ENCODE measurements at regions not wholly inside any gene's neighbourhood (a gene's known extent, or its start where the extent isn't known, plus 50 kb on each side); places are given as distances from the start of the nearest gene placed in this dataset.

GRCh38 chr18:11533942-11534496 is 75.4 kb upstream of the SLC35G4 start:
- no peak overlapping the region for H3K27ac Mint-ChIP-seq
- no peaks in the 10 kb centered on the region for H3K4me1 Mint-ChIP-seq (ENCODE audit: low read depth)
- no peak for DNase-seq
- H3K4me3 Mint-ChIP-seq, result no peak overlapping the region
- no peak for TF ChIP-seq CTCF (IDR thresholded peaks at IDR 0.05)
- H3K36me3 Mint-ChIP-seq (ENCODE audit: low read depth), result no peaks in the 10 kb centered on the region; the same call in 1 of the 2 replicates
- H3K27me3 Mint-ChIP-seq (ENCODE audit: insufficient read depth), result peaks cover 8% of the 10 kb centered on the region
- no peaks in the 10 kb centered on the region for H3K9me3 Mint-ChIP-seq

- no peak overlapping the region for H3K4me3 Mint-ChIP-seq
- no peak overlapping the region for H3K27ac Mint-ChIP-seq
- peaks cover 11% of the 10 kb centered on the region for H3K27me3 Mint-ChIP-seq (ENCODE audit: insufficient read depth)
- H3K4me1 Mint-ChIP-seq (ENCODE audit: low read depth), result no peaks in the 10 kb centered on the region
- no peak for TF ChIP-seq CTCF (IDR thresholded peaks at IDR 0.05)
- no peaks in the 10 kb centered on the region; the same call in 1 of the 2 replicates for H3K36me3 Mint-ChIP-seq (ENCODE audit: low read depth)
- no peak for DNase-seq
- no peaks in the 10 kb centered on the region for H3K9me3 Mint-ChIP-seq
Measured at GRCh38 chr18:11533513-11533890, 75.9 kb upstream of the SLC35G4 start.

GRCh38 chr18:11532758-11533512 is 76.5 kb upstream of the SLC35G4 start:
- H3K4me1 Mint-ChIP-seq (ENCODE audit: low read depth), result no peaks in the 10 kb centered on the region
- no peak for TF ChIP-seq CTCF (IDR thresholded peaks at IDR 0.05)
- no peak overlapping the region for H3K27ac Mint-ChIP-seq
- no peaks in the 10 kb centered on the region for H3K9me3 Mint-ChIP-seq
- H3K36me3 Mint-ChIP-seq (ENCODE audit: low read depth), result no peaks in the 10 kb centered on the region; the same call in 1 of the 2 replicates
- DNase-seq, result no peak
- peaks cover 15% of the 10 kb centered on the region for H3K27me3 Mint-ChIP-seq (ENCODE audit: insufficient read depth)
- no peak overlapping the region for H3K4me3 Mint-ChIP-seq

GRCh38 chr18:11529081-11529480 is 80.3 kb upstream of the SLC35G4 start:
- H3K27ac Mint-ChIP-seq, result no peak overlapping the region

GRCh38 chr18:11526675-11527074 is 82.7 kb upstream of the SLC35G4 start:
- TF ChIP-seq CTCF (IDR thresholded peaks at IDR 0.05), result no peak
- H3K9me3 Mint-ChIP-seq, result no peaks in the 10 kb centered on the region
- H3K4me3 Mint-ChIP-seq, result no peak overlapping the region
- peaks cover 17% of the 10 kb centered on the region for H3K27me3 Mint-ChIP-seq (ENCODE audit: insufficient read depth)
- no peak for DNase-seq
- H3K36me3 Mint-ChIP-seq (ENCODE audit: low read depth), result no peaks in the 10 kb centered on the region
- H3K27ac Mint-ChIP-seq, result no peak overlapping the region
- H3K4me1 Mint-ChIP-seq (ENCODE audit: low read depth), result no peaks in the 10 kb centered on the region; the same call in 1 of the 2 replicates

More at GRCh38 chr18:11529081-11529480, 80.3 kb upstream of the SLC35G4 start:
- no peaks in the 10 kb centered on the region; the same call in 1 of the 2 replicates for H3K4me1 Mint-ChIP-seq (ENCODE audit: low read depth)
- H3K4me3 Mint-ChIP-seq, result no peak overlapping the region
- H3K36me3 Mint-ChIP-seq (ENCODE audit: low read depth), result no peaks in the 10 kb centered on the region; the same call in 1 of the 2 replicates
- H3K27me3 Mint-ChIP-seq (ENCODE audit: insufficient read depth), result peaks cover 17% of the 10 kb centered on the region
- no peaks in the 10 kb centered on the region for H3K9me3 Mint-ChIP-seq
- TF ChIP-seq CTCF (IDR thresholded peaks at IDR 0.05), result no peak
- DNase-seq, result no peak

Measured in HFFc6 (cell line).